Breast epithelium (tissue), 3 donors: ENCODE measurements at regions not wholly inside any gene's neighbourhood (a gene's known extent, or its start where the extent isn't known, plus 50 kb on each side); places are given as distances from the start of the nearest gene placed in this dataset.

Experiments used
- POLR2A ChIP-seq: fragments of 450-650 bp; IDR thresholded peaks from one replicate; pipeline ENCODE4 v1.6.1; 2016; ENCODE audit warnings: antibody characterized with exemption, mild to moderate bottlenecking, moderate library complexity
- POLR2AphosphoS5 ChIP-seq, 3 donors: sonication (generic); formaldehyde crosslinking; IDR thresholded peaks; one replicate each; pipeline ENCODE4 v1.6.1; 2017; ENCODE audit warnings: antibody characterized with exemption in 3 of 3
- TF ChIP-seq, protein P1 (sequence below), 3 donors: fragments of 450-650 bp; IDR thresholded peaks; one replicate each; pipeline ENCODE4 v1.5.1; 2016 to 2017; ENCODE audit warnings: antibody characterized with exemption in 3 of 3, mild to moderate bottlenecking in 3 of 3, moderate library complexity in 3 of 3

DNA sequence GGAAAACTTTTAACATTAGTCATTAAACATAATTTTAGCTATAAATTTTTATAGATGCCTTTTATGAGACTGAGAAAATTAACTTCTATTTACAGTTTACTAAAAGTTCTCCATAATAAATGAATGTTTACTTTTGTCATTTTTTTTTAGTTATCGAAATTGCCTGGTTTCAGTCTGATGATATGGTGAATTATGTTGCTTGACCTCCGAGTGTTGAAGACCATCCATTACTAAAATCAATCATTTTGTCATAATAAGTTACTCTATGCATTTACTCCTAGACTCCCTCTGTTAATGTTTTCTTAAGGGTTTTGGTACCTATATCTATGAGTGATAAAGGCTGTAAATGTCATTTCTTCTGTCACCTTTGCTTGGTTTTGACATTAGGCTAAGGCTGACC, 516.0 kb upstream of the ROBO1 start:
- TF ChIP-seq, protein P1, sequence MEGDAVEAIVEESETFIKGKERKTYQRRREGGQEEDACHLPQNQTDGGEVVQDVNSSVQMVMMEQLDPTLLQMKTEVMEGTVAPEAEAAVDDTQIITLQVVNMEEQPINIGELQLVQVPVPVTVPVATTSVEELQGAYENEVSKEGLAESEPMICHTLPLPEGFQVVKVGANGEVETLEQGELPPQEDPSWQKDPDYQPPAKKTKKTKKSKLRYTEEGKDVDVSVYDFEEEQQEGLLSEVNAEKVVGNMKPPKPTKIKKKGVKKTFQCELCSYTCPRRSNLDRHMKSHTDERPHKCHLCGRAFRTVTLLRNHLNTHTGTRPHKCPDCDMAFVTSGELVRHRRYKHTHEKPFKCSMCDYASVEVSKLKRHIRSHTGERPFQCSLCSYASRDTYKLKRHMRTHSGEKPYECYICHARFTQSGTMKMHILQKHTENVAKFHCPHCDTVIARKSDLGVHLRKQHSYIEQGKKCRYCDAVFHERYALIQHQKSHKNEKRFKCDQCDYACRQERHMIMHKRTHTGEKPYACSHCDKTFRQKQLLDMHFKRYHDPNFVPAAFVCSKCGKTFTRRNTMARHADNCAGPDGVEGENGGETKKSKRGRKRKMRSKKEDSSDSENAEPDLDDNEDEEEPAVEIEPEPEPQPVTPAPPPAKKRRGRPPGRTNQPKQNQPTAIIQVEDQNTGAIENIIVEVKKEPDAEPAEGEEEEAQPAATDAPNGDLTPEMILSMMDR (IDR thresholded peaks at IDR 0.05), result no peak
- TF ChIP-seq POLR2A (no peak), POLR2AphosphoS5 (IDR thresholded peaks at IDR 0.05) (no peak)
